HG02840 (cell line): ENCODE measurements at regions not wholly inside any gene's neighbourhood (a gene's known extent, or its start where the extent isn't known, plus 50 kb on each side); places are given as distances from the start of the nearest gene placed in this dataset.
A peak's percentile ranks its signal among the peaks of the same experiment; 100 is the strongest.
"Not testable (repeated sequence)": the region's sequence is repeated elsewhere in the genome, so short reads cannot be mapped to it uniquely, and the experiment has no call there.

Source experiments
- ATAC-seq: cut with Tn5 transposase; IDR thresholded peaks from one replicate; pipeline ENCODE4 v1.9.1; 2021; ENCODE audit warnings: mild to moderate bottlenecking, moderate library complexity, moderate number of reproducible peaks; ENCODE audit not compliant: unreplicated experiment, low FRiP score

- ATAC-seq, result no peak
These were observed 73.8 kb downstream of the SLC25A46 start for GRCh38 chr5:110812639-110813038.

- no peak for ATAC-seq
These were observed 77.3 kb downstream of the SLC25A46 start for GRCh38 chr5:110815916-110816605.

GRCh38 chr5:110817459-110817858, 78.7 kb downstream of the SLC25A46 start:
- no peak for ATAC-seq

- ATAC-seq, result no peak
These were observed 84.8 kb downstream of the SLC25A46 start for GRCh38 chr5:110823571-110823970.

- no peak for ATAC-seq
These were observed 86.2 kb downstream of the SLC25A46 start for GRCh38 chr5:110824936-110825441.

- no peak for ATAC-seq
These were observed 93.9 kb downstream of the SLC25A46 start for GRCh38 chr5:110832683-110833082.

- ATAC-seq, result not testable (repeated sequence)
These were observed 96.1 kb downstream of the SLC25A46 start for GRCh38 chr5:110834933-110835332.

- ATAC-seq, result no peak
These were observed 98.0 kb downstream of the SLC25A46 start for GRCh38 chr5:110836851-110837250.

GRCh38 chr5:110838357-110838756, 99.5 kb downstream of the SLC25A46 start:
- ATAC-seq, result not testable (repeated sequence)

- ATAC-seq, result no peak
These were observed 100.2 kb downstream of the SLC25A46 start for GRCh38 chr5:110838961-110839360.

GRCh38 chr5:110840347-110840960, 101.6 kb downstream of the SLC25A46 start:
- ATAC-seq, result no peak

GRCh38 chr5:110841137-110841536, 102.3 kb downstream of the SLC25A46 start:
- no peak for ATAC-seq

- no peak for ATAC-seq
These were observed 104.1 kb downstream of the SLC25A46 start for GRCh38 chr5:110842948-110843347.

GRCh38 chr5:110844251-110844650, 105.4 kb downstream of the SLC25A46 start:
- ATAC-seq, result no peak

GRCh38 chr5:110846398-110847001, 107.7 kb downstream of the SLC25A46 start:
- ATAC-seq, result no peak

- no peak for ATAC-seq
These were observed 112.5 kb downstream of the SLC25A46 start for GRCh38 chr5:110851357-110851756.

- ATAC-seq, result peak; percentile 95
These were observed 113.2 kb downstream of the SLC25A46 start for GRCh38 chr5:110852053-110852452.

GRCh38 chr5:110852541-110852940, 113.7 kb downstream of the SLC25A46 start:
- no peak for ATAC-seq

GRCh38 chr5:110853267-110853666, 114.5 kb downstream of the SLC25A46 start:
- ATAC-seq, result no peak

- ATAC-seq, result no peak
These were observed 115.4 kb downstream of the SLC25A46 start for GRCh38 chr5:110854200-110854599.

GRCh38 chr5:110855961-110856360, 117.2 kb downstream of the SLC25A46 start:
- no peak for ATAC-seq
